Neural progenitor cell (in vitro differentiated cells): ENCODE measurements at regions not wholly inside any gene's neighbourhood (a gene's known extent, or its start where the extent isn't known, plus 50 kb on each side); places are given as distances from the start of the nearest gene placed in this dataset.

Experiments used
- DNase-seq: peaks from one replicate; pipeline ENCODE4 v3.0.0-alpha.2; 2016; ENCODE audit warnings: low spot score
- H2AFZ ChIP-seq: fragments of 200-600 bp; sonication (generic); replicated peaks from 2 replicates; pipeline ENCODE4 v1.6.1; 2016; ENCODE audit warnings: antibody characterized with exemption
- H3F3A ChIP-seq: fragments of 200-600 bp; sonication (generic); 2 replicates; pipeline ENCODE4 v1.6.1; 2016; ENCODE audit warnings: antibody characterized with exemption, low read depth
- H3K27ac ChIP-seq: fragments of 200-600 bp; sonication (generic); 2 replicates; pipeline ENCODE4 v1.5.1; 2016; ENCODE audit warnings: mild to moderate bottlenecking
- H3K27me3 ChIP-seq: fragments of 200-600 bp; sonication (generic); 2 replicates; pipeline ENCODE4 v1.6.1; 2016; ENCODE audit warnings: mild to moderate bottlenecking, moderate library complexity
- H3K36me3 ChIP-seq: fragments of 200-600 bp; sonication (generic); 2 replicates; pipeline ENCODE4 v1.5.1; 2016
- H3K4me1 ChIP-seq: fragments of 200-600 bp; sonication (generic); 2 replicates; pipeline ENCODE4 v1.6.1; 2016; ENCODE audit warnings: mixed run types
- H3K4me2 ChIP-seq: fragments of 200-600 bp; sonication (generic); 2 replicates; pipeline ENCODE4 v1.6.1; 2016
- H3K4me3 ChIP-seq: fragments of 200-600 bp; sonication (generic); 2 replicates; pipeline ENCODE4 v1.5.1; 2016
- H3K79me2 ChIP-seq: fragments of 200-600 bp; sonication (generic); 2 replicates; pipeline ENCODE4 v1.6.1; 2016; ENCODE audit warnings: low read depth
- H3K9ac ChIP-seq: fragments of 200-600 bp; sonication (generic); 2 replicates; pipeline ENCODE4 v1.6.1; 2016
- H3K9me3 ChIP-seq: fragments of 200-600 bp; sonication (generic); 2 replicates; pipeline ENCODE4 v1.5.1; 2016; ENCODE audit warnings: low read depth
- H4K20me1 ChIP-seq: fragments of 200-600 bp; sonication (generic); 2 replicates; pipeline ENCODE4 v1.6.1; 2016; ENCODE audit warnings: low read depth
- H3K27ac Mint-ChIP-seq: 3 replicates; pipeline ENCODE4 v1.8.0; 2021; ENCODE audit warnings: mixed read lengths
- H3K27me3 Mint-ChIP-seq: 2 replicates; pipeline ENCODE4 v1.8.0; 2022; ENCODE audit warnings: low read depth, mild to moderate bottlenecking, inconsistent platforms, moderate library complexity, mixed read lengths; ENCODE audit not compliant: insufficient read depth
- H3K36me3 Mint-ChIP-seq: 3 replicates; pipeline ENCODE4 v1.8.0; 2021; ENCODE audit warnings: mixed read lengths
- H3K4me1 Mint-ChIP-seq: 3 replicates; pipeline ENCODE4 v1.8.0; 2021; ENCODE audit warnings: mixed read lengths
- H3K4me3 Mint-ChIP-seq: 3 replicates; pipeline ENCODE4 v1.8.0; 2021; ENCODE audit warnings: mild to moderate bottlenecking, moderate library complexity, mixed read lengths
- H3K9me3 Mint-ChIP-seq: 3 replicates; pipeline ENCODE4 v1.8.0; 2020; ENCODE audit warnings: mixed read lengths
- CTCF ChIP-seq: fragments of 200-600 bp; sonication (generic); IDR thresholded peaks from 2 replicates; pipeline ENCODE4 v1.5.1; 2017; ENCODE audit warnings: antibody characterized with exemption, mild to moderate bottlenecking
- EZH2 ChIP-seq: fragments of 200-600 bp; sonication (generic); IDR thresholded peaks from 2 replicates; pipeline ENCODE4 v1.6.1; 2017; ENCODE audit warnings: antibody characterized with exemption, mild to moderate bottlenecking, moderate library complexity
- EZH2phosphoT487 ChIP-seq: fragments of 200-600 bp; sonication (generic); IDR thresholded peaks from 2 replicates; pipeline ENCODE4 v1.6.1; 2017; ENCODE audit warnings: antibody characterized with exemption

- Histone ChIP-seq H3K4me2 (no peak overlapping the region), H3K9ac (no peak overlapping the region), H3K27ac (no peak overlapping the region), H3K27me3 (no peaks in the 10 kb centered on the region), H3F3A (no peaks in the 10 kb centered on the region), H3K36me3 (no peaks in the 10 kb centered on the region), H3K79me2 (no peaks in the 10 kb centered on the region), H3K4me1 (no peaks in the 10 kb centered on the region), H2AFZ (no peak overlapping the region), H4K20me1 (no peaks in the 10 kb centered on the region), H3K9me3 (peaks cover 17% of the 10 kb centered on the region), H3K4me3 (no peak overlapping the region)
- Mint-ChIP-seq H3K4me3 (no peak overlapping the region), H3K9me3 (peaks cover 24% of the 10 kb centered on the region), H3K36me3 (no peaks in the 10 kb centered on the region), H3K27ac (no peak overlapping the region), H3K27me3 (peaks cover 5% of the 10 kb centered on the region), H3K4me1 (no peaks in the 10 kb centered on the region)
- TF ChIP-seq EZH2phosphoT487 (no peak), EZH2 (no peak), CTCF (no peak)
- DNase-seq: no peak
These were observed 72.2 kb downstream of the DHRS2 start for GRCh38 chr14:23708343-23708742.

GRCh38 chr14:23709923-23710322 is 73.8 kb downstream of the DHRS2 start:
- H3F3A ChIP-seq: no peaks in the 10 kb centered on the region
- no peaks in the 10 kb centered on the region for H4K20me1 ChIP-seq
- no peak overlapping the region for H3K4me3 Mint-ChIP-seq
- H3K4me3 ChIP-seq: no peak overlapping the region
- H3K27ac ChIP-seq: no peak overlapping the region
- H3K4me2 ChIP-seq: no peak overlapping the region
- peaks cover 8% of the 10 kb centered on the region for H3K9me3 ChIP-seq
- no peaks in the 10 kb centered on the region for H3K79me2 ChIP-seq
- H3K27ac Mint-ChIP-seq: no peak overlapping the region
- H3K27me3 Mint-ChIP-seq: peaks cover 5% of the 10 kb centered on the region
- H2AFZ ChIP-seq: no peak overlapping the region
- no peaks in the 10 kb centered on the region for H3K4me1 Mint-ChIP-seq
- no peaks in the 10 kb centered on the region for H3K36me3 ChIP-seq
- no peak for DNase-seq
- peaks cover 16% of the 10 kb centered on the region for H3K9me3 Mint-ChIP-seq
- no peak for TF ChIP-seq EZH2
- no peak for TF ChIP-seq EZH2phosphoT487
- no peak for TF ChIP-seq CTCF
- H3K36me3 Mint-ChIP-seq: no peaks in the 10 kb centered on the region
- no peaks in the 10 kb centered on the region for H3K27me3 ChIP-seq
- no peaks in the 10 kb centered on the region for H3K4me1 ChIP-seq
- H3K9ac ChIP-seq: no peak overlapping the region

- H3K9me3 ChIP-seq: peaks cover 5% of the 10 kb centered on the region
- H3K4me1 Mint-ChIP-seq: no peaks in the 10 kb centered on the region
- peaks cover 3% of the 10 kb centered on the region for H3K9me3 Mint-ChIP-seq
- no peaks in the 10 kb centered on the region for H3K79me2 ChIP-seq
- DNase-seq: no peak
- H3F3A ChIP-seq: no peaks in the 10 kb centered on the region
- no peaks in the 10 kb centered on the region for H3K36me3 Mint-ChIP-seq
- H3K27ac Mint-ChIP-seq: no peak overlapping the region
- no peaks in the 10 kb centered on the region for H3K4me1 ChIP-seq
- TF ChIP-seq CTCF (no peak), EZH2phosphoT487 (no peak), EZH2 (no peak)
- no peak overlapping the region for H3K4me3 ChIP-seq
- no peaks in the 10 kb centered on the region for H3K27me3 Mint-ChIP-seq
- no peak overlapping the region for H3K4me2 ChIP-seq
- no peak overlapping the region for H2AFZ ChIP-seq
- H3K4me3 Mint-ChIP-seq: no peak overlapping the region
- no peaks in the 10 kb centered on the region for H3K27me3 ChIP-seq
- H3K36me3 ChIP-seq: no peaks in the 10 kb centered on the region
- no peak overlapping the region for H3K27ac ChIP-seq
- no peak overlapping the region for H3K9ac ChIP-seq
- H4K20me1 ChIP-seq: no peaks in the 10 kb centered on the region
These were observed 76.1 kb downstream of the DHRS2 start for GRCh38 chr14:23712287-23712686.
